DND-41 (cell line): ENCODE measurements at regions not wholly inside any gene's neighbourhood (a gene's known extent, or its start where the extent isn't known, plus 50 kb on each side); places are given as distances from the start of the nearest gene placed in this dataset.

Experiments
- ATAC-seq: fragments of 200-7000 bp; cut with Tn5 transposase; 3 replicates; pipeline ENCODE4 v1.9.1; 2021; ENCODE audit warnings: low read depth; ENCODE audit not compliant: insufficient read depth
- DNase-seq: peaks from one replicate; pipeline ENCODE4 v3.0.0-alpha.2; 2020
- H2AFZ ChIP-seq: 2 replicates; pipeline ENCODE4 v1.6.0; 2012; ENCODE audit warnings: low read depth, low read length
- H3K27ac ChIP-seq: 2 replicates; pipeline ENCODE4 v1.5.1; 2012; ENCODE audit warnings: low read length, inconsistent platforms
- H3K27me3 ChIP-seq: fragments of 200-600 bp; sonication (generic); 2 replicates; pipeline ENCODE4 v1.6.0; 2012; ENCODE audit warnings: low read length, mild to moderate bottlenecking, inconsistent platforms; ENCODE audit not compliant: insufficient read depth, poor library complexity
- H3K36me3 ChIP-seq: 2 replicates; pipeline ENCODE4 v1.5.1; 2012; ENCODE audit warnings: low read length, inconsistent platforms; ENCODE audit not compliant: insufficient read depth
- H3K4me1 ChIP-seq: 2 replicates; pipeline ENCODE4 v1.5.1; 2012; ENCODE audit warnings: mild to moderate bottlenecking, low read length; ENCODE audit not compliant: insufficient read depth
- H3K4me2 ChIP-seq: 2 replicates; pipeline ENCODE4 v1.6.0; 2012; ENCODE audit warnings: mild to moderate bottlenecking, moderate library complexity, low read length, inconsistent platforms; ENCODE audit not compliant: insufficient read depth
- H3K4me3 ChIP-seq, 2 experiments: fragments of 200-600 bp in 1 of 2; shearing (Covaris generic) in 1 of 2; 2 replicates each; pipeline ENCODE4 v1.5.1; 2012 to 2016; ENCODE audit warnings: inconsistent platforms in 2 of 2, low read length in 2 of 2, mild to moderate bottlenecking in 2 of 2, low read depth in 1 of 2, moderate library complexity in 1 of 2
- H3K79me2 ChIP-seq: 2 replicates; pipeline ENCODE4 v1.6.0; 2012; ENCODE audit warnings: low read length, inconsistent platforms; ENCODE audit not compliant: insufficient read depth
- H3K9ac ChIP-seq: 2 replicates; pipeline ENCODE4 v1.6.0; 2012; ENCODE audit warnings: low read depth, mild to moderate bottlenecking, inconsistent platforms, low read length, moderate library complexity
- H3K9me3 ChIP-seq: 2 replicates; pipeline ENCODE4 v1.5.1; 2012; ENCODE audit warnings: low read length, moderate library complexity, mild to moderate bottlenecking, inconsistent platforms; ENCODE audit not compliant: insufficient read depth, severe bottlenecking
- H4K20me1 ChIP-seq: 2 replicates; pipeline ENCODE4 v1.6.0; 2012; ENCODE audit warnings: low read length; ENCODE audit not compliant: insufficient read depth
- EZH2 ChIP-seq: IDR thresholded peaks from 3 replicates; pipeline ENCODE4 v1.6.1; 2012; ENCODE audit warnings: borderline replicate concordance, low read depth, mild to moderate bottlenecking, moderate library complexity, low read length, inconsistent platforms; ENCODE audit not compliant: severe bottlenecking
- TF ChIP-seq, protein P1 (sequence below): IDR thresholded peaks from 2 replicates; pipeline ENCODE4 v1.5.1; 2012; ENCODE audit warnings: borderline replicate concordance, low read length, moderate library complexity, mild to moderate bottlenecking; ENCODE audit not compliant: poor library complexity, severe bottlenecking; ENCODE audit errors: extremely low read depth

DNA sequence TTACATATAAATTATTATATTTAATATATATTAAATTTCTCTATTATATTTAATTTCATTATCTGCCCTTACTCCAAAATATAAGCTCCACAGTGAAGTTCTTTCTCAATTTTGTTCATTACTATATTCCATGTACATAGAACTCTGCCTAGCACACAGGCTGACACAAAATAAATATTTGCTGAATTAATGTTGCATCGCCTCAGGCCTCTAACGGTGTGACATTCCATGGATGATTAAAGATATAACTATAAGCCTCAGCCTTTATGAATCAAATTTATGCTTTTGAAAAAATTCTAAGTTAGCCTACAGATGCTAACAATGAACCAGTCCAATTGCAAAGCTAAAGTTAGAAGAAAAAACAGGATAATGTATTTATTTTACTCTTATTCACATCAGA, 1337.2 kb upstream of the NRXN1 start:
- ATAC-seq, result no peak
- H3K9me3 ChIP-seq, result no peaks in the 10 kb centered on the region

DNA sequence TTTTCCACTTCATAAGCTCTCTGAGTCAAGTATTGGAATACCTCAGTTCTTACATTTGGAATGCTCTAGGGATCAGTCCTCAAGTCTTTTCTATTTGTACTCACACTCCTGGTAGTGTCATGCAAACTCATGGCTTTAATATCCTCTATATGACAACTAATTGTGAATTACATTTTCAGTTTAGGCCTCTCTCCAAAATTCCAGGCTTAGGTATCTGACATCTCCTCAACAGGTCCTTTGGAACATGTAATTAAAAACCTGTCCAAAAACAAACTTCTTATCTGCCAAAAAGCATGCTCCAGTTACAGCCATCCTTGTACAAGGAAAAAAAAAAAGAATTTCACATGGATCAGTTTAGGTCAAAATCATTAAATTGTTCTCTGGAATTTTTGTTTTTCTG, 1336.2 kb upstream of the NRXN1 start:
- H3K4me2 ChIP-seq, result no peak overlapping the region
- no peaks in the 10 kb centered on the region for H3K9me3 ChIP-seq
- ATAC-seq (no peak), DNase-seq (no peak)
- no peak overlapping the region for H2AFZ ChIP-seq
- no peak overlapping the region for H3K4me3 ChIP-seq
- no peaks in the 10 kb centered on the region for H3K27me3 ChIP-seq
- H4K20me1 ChIP-seq, result no peaks in the 10 kb centered on the region
- no peak overlapping the region for H3K9ac ChIP-seq
- no peak overlapping the region for H3K27ac ChIP-seq
- no peaks in the 10 kb centered on the region for H3K36me3 ChIP-seq
- no peaks in the 10 kb centered on the region for H3K4me1 ChIP-seq
- TF ChIP-seq, protein P1, sequence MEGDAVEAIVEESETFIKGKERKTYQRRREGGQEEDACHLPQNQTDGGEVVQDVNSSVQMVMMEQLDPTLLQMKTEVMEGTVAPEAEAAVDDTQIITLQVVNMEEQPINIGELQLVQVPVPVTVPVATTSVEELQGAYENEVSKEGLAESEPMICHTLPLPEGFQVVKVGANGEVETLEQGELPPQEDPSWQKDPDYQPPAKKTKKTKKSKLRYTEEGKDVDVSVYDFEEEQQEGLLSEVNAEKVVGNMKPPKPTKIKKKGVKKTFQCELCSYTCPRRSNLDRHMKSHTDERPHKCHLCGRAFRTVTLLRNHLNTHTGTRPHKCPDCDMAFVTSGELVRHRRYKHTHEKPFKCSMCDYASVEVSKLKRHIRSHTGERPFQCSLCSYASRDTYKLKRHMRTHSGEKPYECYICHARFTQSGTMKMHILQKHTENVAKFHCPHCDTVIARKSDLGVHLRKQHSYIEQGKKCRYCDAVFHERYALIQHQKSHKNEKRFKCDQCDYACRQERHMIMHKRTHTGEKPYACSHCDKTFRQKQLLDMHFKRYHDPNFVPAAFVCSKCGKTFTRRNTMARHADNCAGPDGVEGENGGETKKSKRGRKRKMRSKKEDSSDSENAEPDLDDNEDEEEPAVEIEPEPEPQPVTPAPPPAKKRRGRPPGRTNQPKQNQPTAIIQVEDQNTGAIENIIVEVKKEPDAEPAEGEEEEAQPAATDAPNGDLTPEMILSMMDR, result no peak
- no peak for TF ChIP-seq EZH2
- H3K79me2 ChIP-seq, result no peaks in the 10 kb centered on the region

More for the DNA sequence above, 1337.2 kb upstream of the NRXN1 start:
- Histone ChIP-seq H3K79me2 (no peaks in the 10 kb centered on the region), H3K4me1 (no peaks in the 10 kb centered on the region), H3K4me2 (no peak overlapping the region), H3K9ac (no peak overlapping the region), H3K27ac (no peak overlapping the region), H3K27me3 (no peaks in the 10 kb centered on the region), H3K36me3 (no peaks in the 10 kb centered on the region), H4K20me1 (no peaks in the 10 kb centered on the region), H2AFZ (no peak overlapping the region), H3K4me3 (no peak overlapping the region)
- TF ChIP-seq, protein P1, result no peak
- TF ChIP-seq EZH2, result no peak
- DNase-seq, result no peak

DNA sequence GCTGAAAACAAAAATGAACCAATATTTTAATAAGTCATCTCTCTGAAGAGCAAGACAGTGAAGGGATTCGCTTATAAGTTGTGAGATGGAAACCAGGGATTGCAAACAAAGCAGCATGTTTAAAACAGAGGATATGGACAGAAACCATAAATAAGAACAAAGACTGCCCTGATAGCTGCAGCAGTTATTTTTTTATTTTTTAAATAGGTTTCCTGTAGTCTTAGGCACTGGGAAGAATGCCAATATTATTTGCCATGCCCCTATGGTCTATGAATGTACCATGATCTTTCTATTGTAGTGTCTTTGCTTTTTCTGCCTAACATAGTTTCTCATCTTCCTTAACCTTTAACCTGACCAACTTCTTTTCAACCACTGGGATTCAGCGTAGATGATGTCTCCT, 1334.0 kb upstream of the NRXN1 start:
- H3K4me3 ChIP-seq, result no peak overlapping the region
- no peak for TF ChIP-seq EZH2
- TF ChIP-seq, protein P1, result no peak
- H2AFZ ChIP-seq, result no peak overlapping the region
- H3K27me3 ChIP-seq, result no peaks in the 10 kb centered on the region
- H3K4me2 ChIP-seq, result no peak overlapping the region
- H3K27ac ChIP-seq, result no peak overlapping the region
- ATAC-seq, result no peak
- H3K9me3 ChIP-seq, result no peaks in the 10 kb centered on the region
- DNase-seq, result no peak
- H3K79me2 ChIP-seq, result no peaks in the 10 kb centered on the region
- no peaks in the 10 kb centered on the region for H3K36me3 ChIP-seq
- no peaks in the 10 kb centered on the region for H4K20me1 ChIP-seq
- no peaks in the 10 kb centered on the region for H3K4me1 ChIP-seq
- no peak overlapping the region for H3K9ac ChIP-seq

DNA sequence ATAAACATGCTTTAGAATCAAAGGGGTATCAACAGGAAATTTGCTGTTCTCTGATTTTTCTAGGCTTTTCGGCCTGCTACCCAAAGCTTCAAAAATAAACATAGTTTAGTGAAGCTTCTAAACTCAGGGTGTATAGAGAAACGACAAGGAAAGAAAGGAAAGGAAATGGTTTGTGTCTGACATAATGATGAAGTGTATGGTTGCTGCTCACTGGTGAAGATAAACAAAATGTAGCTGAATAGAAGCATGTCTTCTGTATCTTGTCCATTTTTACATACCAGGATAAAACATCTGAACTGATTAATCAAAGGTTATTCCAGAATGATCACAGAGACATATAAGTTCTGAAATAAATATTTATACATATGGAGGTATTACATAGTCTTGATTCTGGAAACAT, 1324.6 kb upstream of the NRXN1 start:
- Histone ChIP-seq H3K36me3 (no peaks in the 10 kb centered on the region), H3K4me3 (no peak overlapping the region), H3K79me2 (no peaks in the 10 kb centered on the region), H4K20me1 (no peaks in the 10 kb centered on the region), H3K4me1 (no peaks in the 10 kb centered on the region), H3K4me2 (no peak overlapping the region), H3K27ac (no peak overlapping the region), H3K9ac (no peak overlapping the region), H3K9me3 (no peaks in the 10 kb centered on the region), H2AFZ (no peak overlapping the region), H3K27me3 (no peaks in the 10 kb centered on the region)
- DNase-seq, result no peak
- ATAC-seq, result no peak
- no peak for TF ChIP-seq EZH2
- TF ChIP-seq, protein P1, result no peak
